RWPE1 (cell line): ENCODE measurements at regions not wholly inside any gene's neighbourhood (a gene's known extent, or its start where the extent isn't known, plus 50 kb on each side); places are given as distances from the start of the nearest gene placed in this dataset.

Source experiments
- CTCF ChIA-PET: fragments of 350-600 bp; sonication (Branson Sonifier 250); formaldehyde crosslinking; extraction: SDS; loops from one replicate; lab custom pipeline; 2021; lab: Yijun Ruan, JAX
- POLR2A ChIA-PET: fragments of 400-600 bp; formaldehyde crosslinking; extraction: SDS; loops from one replicate; lab custom pipeline; 2020; ENCODE audit warnings: antibody characterized with exemption; ENCODE audit not compliant: low non-redundant PET; lab: Yijun Ruan, JAX
- DNase-seq: peaks from one replicate; pipeline ENCODE4 v3.0.0; 2012; ENCODE audit warnings: low spot score
- H3K27ac ChIP-seq: fragments of 450-650 bp; 2 replicates; pipeline ENCODE4 v1.5.1; 2017
- TF ChIP-seq, protein P1 (sequence below): fragments of 450-650 bp; conservative IDR thresholded peaks from 2 replicates; pipeline ENCODE4 v1.5.1; 2017; ENCODE audit warnings: low read depth, mild to moderate bottlenecking

DNA sequence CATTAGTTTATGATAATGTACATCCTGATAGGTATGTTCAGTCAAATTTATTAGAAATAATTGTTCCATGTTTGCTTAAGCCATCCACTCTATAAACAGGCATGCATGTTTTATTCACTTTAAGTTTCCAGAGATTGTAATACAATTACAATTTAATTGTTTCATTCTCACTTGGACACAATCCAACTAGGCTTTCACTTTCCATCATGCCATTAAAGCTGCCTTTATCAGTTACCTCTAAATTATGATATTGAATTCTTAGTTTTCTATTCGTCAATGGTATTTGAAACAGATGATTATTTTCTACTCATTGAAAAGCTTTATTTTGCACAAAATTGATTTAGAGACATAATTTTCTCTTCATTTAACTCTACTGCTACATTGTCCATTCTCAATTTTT, 1196.3 kb downstream of the RAPGEF2 start:
- TF ChIP-seq, protein P1, sequence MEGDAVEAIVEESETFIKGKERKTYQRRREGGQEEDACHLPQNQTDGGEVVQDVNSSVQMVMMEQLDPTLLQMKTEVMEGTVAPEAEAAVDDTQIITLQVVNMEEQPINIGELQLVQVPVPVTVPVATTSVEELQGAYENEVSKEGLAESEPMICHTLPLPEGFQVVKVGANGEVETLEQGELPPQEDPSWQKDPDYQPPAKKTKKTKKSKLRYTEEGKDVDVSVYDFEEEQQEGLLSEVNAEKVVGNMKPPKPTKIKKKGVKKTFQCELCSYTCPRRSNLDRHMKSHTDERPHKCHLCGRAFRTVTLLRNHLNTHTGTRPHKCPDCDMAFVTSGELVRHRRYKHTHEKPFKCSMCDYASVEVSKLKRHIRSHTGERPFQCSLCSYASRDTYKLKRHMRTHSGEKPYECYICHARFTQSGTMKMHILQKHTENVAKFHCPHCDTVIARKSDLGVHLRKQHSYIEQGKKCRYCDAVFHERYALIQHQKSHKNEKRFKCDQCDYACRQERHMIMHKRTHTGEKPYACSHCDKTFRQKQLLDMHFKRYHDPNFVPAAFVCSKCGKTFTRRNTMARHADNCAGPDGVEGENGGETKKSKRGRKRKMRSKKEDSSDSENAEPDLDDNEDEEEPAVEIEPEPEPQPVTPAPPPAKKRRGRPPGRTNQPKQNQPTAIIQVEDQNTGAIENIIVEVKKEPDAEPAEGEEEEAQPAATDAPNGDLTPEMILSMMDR, result no peak
- no peak for DNase-seq
- ChIA-PET CTCF (no interaction called here), POLR2A (no interaction called here)
- H3K27ac ChIP-seq, result no peak overlapping the region

GRCh38 chr4:160299608-160300007, 1196.7 kb downstream of the RAPGEF2 start:
- TF ChIP-seq, protein P1, result no peak
- POLR2A ChIA-PET, result no interaction called here
- DNase-seq, result no peak
- H3K27ac ChIP-seq, result no peak overlapping the region
- CTCF ChIA-PET, result no interaction called here

- DNase-seq, result no peak
- POLR2A ChIA-PET, result no interaction called here
- H3K27ac ChIP-seq, result no peak overlapping the region
- CTCF ChIA-PET, result no interaction called here
- TF ChIP-seq, protein P1, result no peak
These were observed 1213.2 kb downstream of the RAPGEF2 start for GRCh38 chr4:160316036-160316435.

GRCh38 chr4:160318567-160319220, 1215.8 kb downstream of the RAPGEF2 start:
- CTCF ChIA-PET, result interaction anchor here (0.6 kb wide), 1 partner anchor 83 kb away, joined by 5 read pairs; no protein-coding TSS in a partner anchor
- TF ChIP-seq, protein P1, result no peak
- DNase-seq, result no peak
- no peak overlapping the region for H3K27ac ChIP-seq
- POLR2A ChIA-PET, result no interaction called here

GRCh38 chr4:160319221-160319867, 1216.5 kb downstream of the RAPGEF2 start:
- DNase-seq, result peak; percentile 77
- ChIA-PET CTCF (no interaction called here), POLR2A (no interaction called here)
- TF ChIP-seq, protein P1, result no peak
- no peak overlapping the region for H3K27ac ChIP-seq

- POLR2A ChIA-PET, result no interaction called here
- CTCF ChIA-PET, result no interaction called here
- TF ChIP-seq, protein P1, result no peak
- DNase-seq, result no peak
- no peak overlapping the region for H3K27ac ChIP-seq
These were observed 1217.0 kb downstream of the RAPGEF2 start for GRCh38 chr4:160319868-160320260.
